Fibroblast of mammary gland (primary cell): ENCODE measurements at regions not wholly inside any gene's neighbourhood (a gene's known extent, or its start where the extent isn't known, plus 50 kb on each side); places are given as distances from the start of the nearest gene placed in this dataset.
"Not testable (repeated sequence)": the region's sequence is repeated elsewhere in the genome, so short reads cannot be mapped to it uniquely, and the experiment has no call there.

ENCODE experiments used
- DNase-seq: peaks from one replicate; pipeline ENCODE4 v3.0.0-alpha.2; 2010; ENCODE audit warnings: low read depth
- H3K4me3 ChIP-seq: 2 replicates; pipeline ENCODE4 v1.5.1; 2011; ENCODE audit warnings: low read depth, mild to moderate bottlenecking, low read length, moderate library complexity; ENCODE audit not compliant: control insufficient read depth
- TF ChIP-seq, protein P1 (sequence below): conservative IDR thresholded peaks from 2 replicates; pipeline ENCODE4 v1.5.1; 2011; ENCODE audit warnings: low read depth, low read length, inconsistent platforms; ENCODE audit not compliant: control insufficient read depth, insufficient read depth

GRCh38 chr11:134843020-134843419 lies 431.0 kb upstream of the B3GAT1 start:
- H3K4me3 ChIP-seq: no peak overlapping the region
- TF ChIP-seq, protein P1, sequence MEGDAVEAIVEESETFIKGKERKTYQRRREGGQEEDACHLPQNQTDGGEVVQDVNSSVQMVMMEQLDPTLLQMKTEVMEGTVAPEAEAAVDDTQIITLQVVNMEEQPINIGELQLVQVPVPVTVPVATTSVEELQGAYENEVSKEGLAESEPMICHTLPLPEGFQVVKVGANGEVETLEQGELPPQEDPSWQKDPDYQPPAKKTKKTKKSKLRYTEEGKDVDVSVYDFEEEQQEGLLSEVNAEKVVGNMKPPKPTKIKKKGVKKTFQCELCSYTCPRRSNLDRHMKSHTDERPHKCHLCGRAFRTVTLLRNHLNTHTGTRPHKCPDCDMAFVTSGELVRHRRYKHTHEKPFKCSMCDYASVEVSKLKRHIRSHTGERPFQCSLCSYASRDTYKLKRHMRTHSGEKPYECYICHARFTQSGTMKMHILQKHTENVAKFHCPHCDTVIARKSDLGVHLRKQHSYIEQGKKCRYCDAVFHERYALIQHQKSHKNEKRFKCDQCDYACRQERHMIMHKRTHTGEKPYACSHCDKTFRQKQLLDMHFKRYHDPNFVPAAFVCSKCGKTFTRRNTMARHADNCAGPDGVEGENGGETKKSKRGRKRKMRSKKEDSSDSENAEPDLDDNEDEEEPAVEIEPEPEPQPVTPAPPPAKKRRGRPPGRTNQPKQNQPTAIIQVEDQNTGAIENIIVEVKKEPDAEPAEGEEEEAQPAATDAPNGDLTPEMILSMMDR: no peak
- no peak for DNase-seq

- TF ChIP-seq, protein P1: no peak
Observed at GRCh38 chr11:134841972-134842371, 429.9 kb upstream of the B3GAT1 start.

DNA sequence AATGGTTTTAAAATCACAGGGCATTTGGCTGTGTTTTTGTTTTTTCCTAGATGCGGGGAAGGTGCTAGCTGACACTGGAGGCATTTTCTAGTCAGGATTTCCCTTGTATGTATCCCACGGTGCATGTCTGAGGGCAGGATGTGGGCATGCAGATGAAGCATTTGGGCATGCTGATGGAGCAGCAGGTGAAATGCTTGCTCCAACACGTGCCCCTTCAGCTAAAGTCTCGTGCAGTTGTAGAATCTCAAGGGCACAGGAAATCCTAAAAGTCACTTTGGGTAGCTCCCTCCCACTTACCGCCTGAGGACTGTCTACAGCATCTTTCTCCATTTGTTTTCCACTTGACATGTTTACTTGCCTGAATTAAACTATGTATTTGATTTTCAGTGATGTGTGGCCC lies 429.4 kb upstream of the B3GAT1 start:
- no peak for DNase-seq
- H3K4me3 ChIP-seq: no peak overlapping the region
- TF ChIP-seq, protein P1: no peak

More at GRCh38 chr11:134841972-134842371, 429.9 kb upstream of the B3GAT1 start:
- DNase-seq: no peak
- H3K4me3 ChIP-seq: no peak overlapping the region

DNA sequence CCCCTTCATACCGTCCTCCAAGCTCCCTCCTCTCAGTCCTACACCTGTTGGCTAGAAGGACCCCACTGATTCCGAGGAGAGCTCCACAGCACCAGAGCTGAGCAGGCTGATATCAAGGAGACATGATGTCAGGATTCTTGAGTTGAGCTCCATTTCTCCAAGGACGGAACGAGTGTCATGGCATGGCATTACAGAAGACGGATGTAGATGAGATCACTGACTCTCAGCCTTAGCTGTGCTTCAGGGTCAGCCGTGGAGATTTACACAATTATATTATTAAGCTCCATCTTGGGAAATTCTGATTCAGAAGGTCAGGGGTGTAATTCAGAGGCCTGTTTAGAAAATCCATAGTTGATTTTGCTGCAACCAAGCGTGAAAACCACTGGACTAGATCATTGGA lies 428.9 kb upstream of the B3GAT1 start:
- H3K4me3 ChIP-seq: no peak overlapping the region
- no peak for DNase-seq
- TF ChIP-seq, protein P1: no peak

- not testable (repeated sequence) for H3K4me3 ChIP-seq, DNase-seq
Observed at GRCh38 chr11:134840165-134840564, 428.1 kb upstream of the B3GAT1 start.

DNA sequence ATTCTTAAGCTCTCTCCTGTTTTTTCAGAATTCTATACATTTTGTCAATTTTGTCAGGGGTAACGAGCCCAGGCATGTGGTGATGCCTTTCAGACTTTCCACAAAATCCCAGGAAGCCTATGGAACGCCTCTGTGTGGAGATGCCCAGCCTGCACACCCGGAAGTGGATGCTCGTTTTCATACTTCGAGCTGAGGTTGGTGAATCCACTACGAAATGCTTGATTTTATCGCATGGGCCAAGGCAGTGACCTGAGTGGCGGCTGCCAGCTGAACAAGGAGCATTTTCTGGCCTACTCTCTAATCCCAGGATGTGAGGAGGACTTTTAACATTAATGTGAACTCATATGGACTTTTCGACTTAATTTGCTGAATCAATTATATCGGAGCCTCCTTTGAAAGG lies 426.7 kb upstream of the B3GAT1 start:
- no peak for DNase-seq
- H3K4me3 ChIP-seq: no peak overlapping the region
- TF ChIP-seq, protein P1: no peak

- no peak for DNase-seq
- TF ChIP-seq, protein P1: no peak
- no peak overlapping the region for H3K4me3 ChIP-seq
Observed at GRCh38 chr11:134837887-134838232, 425.8 kb upstream of the B3GAT1 start.
